D721Med (cell line): ENCODE measurements at regions not wholly inside any gene's neighbourhood (a gene's known extent, or its start where the extent isn't known, plus 50 kb on each side); places are given as distances from the start of the nearest gene placed in this dataset.

Source experiments
- DNase-seq: peaks from one replicate; pipeline ENCODE4 v3.0.0; 2011; ENCODE audit warnings: low spot score; ENCODE audit not compliant: insufficient read length
- FAIRE-seq: peaks from 2 replicates; lab custom pipeline; 2011; peaks lifted over from hg19 to GRCh38; lab: Jason Lieb, UNC
- TF ChIP-seq, protein P1 (sequence below): IDR thresholded peaks from 2 replicates; pipeline ENCODE4 v1.5.1; 2012; ENCODE audit warnings: mild to moderate bottlenecking, control low read depth; ENCODE audit not compliant: insufficient read depth; ENCODE audit errors: missing control alignments

DNA sequence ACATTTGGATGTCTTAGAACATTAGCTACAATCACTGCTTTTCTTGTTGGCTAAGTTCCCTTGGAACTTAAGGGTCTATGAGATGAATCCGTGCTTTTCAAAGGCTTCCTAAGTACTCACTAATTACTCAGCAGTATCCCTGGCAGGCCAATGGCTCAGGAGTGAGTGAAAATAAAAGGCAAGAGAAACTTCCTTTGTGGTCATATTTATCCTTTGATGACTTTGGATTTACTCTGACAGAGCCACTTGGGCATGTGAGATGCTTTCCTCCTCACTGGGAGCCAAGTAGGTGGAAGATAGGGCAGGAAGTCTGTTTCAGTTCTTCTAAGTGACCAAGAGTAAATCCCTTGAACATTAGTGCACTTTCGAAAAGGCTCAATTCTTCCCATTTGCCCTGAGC lies 224.3 kb upstream of the FOXA2 start:
- FAIRE-seq, result no peak
- TF ChIP-seq, protein P1, sequence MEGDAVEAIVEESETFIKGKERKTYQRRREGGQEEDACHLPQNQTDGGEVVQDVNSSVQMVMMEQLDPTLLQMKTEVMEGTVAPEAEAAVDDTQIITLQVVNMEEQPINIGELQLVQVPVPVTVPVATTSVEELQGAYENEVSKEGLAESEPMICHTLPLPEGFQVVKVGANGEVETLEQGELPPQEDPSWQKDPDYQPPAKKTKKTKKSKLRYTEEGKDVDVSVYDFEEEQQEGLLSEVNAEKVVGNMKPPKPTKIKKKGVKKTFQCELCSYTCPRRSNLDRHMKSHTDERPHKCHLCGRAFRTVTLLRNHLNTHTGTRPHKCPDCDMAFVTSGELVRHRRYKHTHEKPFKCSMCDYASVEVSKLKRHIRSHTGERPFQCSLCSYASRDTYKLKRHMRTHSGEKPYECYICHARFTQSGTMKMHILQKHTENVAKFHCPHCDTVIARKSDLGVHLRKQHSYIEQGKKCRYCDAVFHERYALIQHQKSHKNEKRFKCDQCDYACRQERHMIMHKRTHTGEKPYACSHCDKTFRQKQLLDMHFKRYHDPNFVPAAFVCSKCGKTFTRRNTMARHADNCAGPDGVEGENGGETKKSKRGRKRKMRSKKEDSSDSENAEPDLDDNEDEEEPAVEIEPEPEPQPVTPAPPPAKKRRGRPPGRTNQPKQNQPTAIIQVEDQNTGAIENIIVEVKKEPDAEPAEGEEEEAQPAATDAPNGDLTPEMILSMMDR, result no peak

DNA sequence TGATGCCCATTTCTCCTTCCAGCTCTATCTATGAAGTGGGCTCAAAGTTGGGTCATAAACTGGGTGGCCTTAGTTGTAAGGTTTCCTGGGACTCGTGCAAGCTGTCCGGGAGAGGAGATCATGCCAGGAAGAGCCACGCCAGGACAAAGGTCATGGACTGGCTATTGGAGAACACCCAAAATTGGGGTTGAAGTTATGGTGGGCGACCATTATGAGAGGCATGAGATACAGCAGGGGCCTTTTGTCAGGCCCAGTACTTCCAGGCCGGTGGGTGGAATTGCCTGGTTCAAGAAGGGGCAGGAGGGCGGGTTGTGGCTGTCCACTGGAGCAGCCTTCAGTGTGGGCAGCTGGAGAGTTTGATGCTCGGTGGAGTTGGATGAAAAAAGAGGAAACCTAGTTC lies 225.1 kb upstream of the SSTR4 start:
- DNase-seq (no peak), FAIRE-seq (no peak)
- TF ChIP-seq, protein P1, result no peak

More for the DNA sequence above, 224.3 kb upstream of the FOXA2 start:
- DNase-seq, result no peak

DNA sequence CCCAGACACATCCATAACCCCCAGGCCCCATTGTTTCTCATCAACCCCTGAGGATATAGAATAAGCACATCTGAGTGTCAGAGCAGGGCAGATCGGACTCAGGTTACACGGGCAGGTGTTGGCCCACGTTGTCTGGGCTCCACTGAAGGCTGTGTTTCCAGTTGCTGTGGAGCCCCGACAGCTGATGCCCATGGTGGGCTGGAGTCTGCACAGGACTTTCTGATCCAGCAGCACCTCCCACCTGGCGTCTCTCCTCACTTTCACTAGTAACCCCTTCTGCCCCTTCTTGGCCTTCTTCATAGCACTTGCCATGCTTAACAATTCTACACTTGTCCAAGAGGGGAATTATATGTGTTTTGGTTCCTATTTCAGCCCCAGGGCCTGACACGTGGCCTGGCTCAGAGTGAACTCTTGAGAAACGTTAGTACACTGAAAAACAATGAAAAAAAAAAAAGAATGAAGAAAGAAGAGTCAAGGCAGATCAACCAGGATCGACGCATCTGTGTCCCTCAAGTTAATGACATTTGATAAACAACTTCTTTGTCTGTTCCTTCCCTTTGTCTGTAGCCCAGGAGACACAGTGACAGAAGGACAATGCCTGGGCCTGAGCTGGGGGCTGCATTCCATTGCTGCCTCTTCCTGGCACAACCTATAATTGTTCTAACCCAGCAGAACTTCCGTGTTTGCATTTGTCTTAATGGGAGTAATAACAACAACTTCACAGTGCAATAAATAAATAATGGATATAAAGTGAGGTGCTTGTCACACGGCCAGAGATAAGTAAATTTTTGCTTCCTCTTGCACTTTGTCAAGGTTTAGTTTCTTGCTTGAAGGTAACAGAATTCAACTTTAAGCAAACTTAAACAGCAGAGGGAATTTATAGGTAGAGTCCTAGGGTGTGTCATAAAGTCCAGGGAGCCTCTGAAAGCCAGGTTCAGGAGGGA lies 224.2 kb upstream of the SSTR4 start:
- TF ChIP-seq, protein P1, result no peak
- DNase-seq (no peak), FAIRE-seq (no peak)

DNA sequence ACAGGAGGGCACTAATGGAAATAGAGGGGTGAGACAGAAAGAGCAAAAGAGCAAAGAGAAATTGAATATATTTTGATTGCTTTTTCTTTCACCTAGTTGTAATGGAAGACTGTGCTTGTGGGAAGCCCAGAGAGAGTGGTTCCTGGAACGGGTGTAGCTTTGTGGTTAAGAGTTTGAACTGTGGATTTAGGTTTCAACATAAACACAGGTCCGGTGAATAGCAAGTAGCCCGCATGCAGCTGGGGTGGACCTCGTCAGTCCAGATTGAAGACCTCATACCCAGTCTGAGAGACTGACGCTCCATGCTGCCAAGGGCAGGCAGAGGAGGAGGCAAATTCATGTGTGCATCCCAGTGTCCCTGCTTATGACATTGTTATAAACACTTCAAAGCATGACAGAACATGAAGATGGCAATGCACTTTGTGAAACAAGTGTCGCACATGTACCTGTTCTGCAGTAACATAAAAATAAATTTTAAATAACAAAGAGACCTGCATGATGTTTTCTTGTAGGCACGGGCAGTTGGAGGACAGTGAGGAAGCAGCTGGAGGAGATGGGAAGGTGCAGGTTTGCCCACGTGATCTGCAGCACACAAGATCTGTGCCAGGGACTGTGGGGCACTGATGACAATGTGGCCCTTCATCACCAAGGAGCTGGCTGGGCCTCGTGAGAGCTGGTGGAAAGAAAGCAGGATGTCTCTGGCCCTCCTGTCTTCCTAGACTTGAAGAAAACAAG lies 220.5 kb upstream of the SSTR4 start:
- TF ChIP-seq, protein P1, result no peak
- no peak for DNase-seq
- FAIRE-seq, result no peak

DNA sequence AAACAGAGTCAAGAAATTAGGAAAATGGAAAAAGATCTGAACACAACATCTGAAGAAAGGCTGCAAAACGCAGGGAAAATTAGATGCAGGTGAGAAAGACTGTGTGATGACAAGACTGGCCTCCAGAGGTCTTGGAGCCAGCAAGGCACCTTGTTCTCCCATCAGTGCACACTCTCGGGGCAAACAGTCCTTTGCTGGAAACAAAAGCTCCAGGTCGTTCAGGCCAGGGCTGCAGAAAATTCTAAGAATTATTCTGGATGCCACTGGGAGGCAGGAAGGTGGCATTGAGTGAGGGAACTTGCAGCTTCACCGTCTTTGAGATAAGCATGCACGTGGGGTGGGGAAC lies 219.9 kb upstream of the SSTR4 start:
- no peak for DNase-seq
- FAIRE-seq, result no peak
- TF ChIP-seq, protein P1, result no peak

DNA sequence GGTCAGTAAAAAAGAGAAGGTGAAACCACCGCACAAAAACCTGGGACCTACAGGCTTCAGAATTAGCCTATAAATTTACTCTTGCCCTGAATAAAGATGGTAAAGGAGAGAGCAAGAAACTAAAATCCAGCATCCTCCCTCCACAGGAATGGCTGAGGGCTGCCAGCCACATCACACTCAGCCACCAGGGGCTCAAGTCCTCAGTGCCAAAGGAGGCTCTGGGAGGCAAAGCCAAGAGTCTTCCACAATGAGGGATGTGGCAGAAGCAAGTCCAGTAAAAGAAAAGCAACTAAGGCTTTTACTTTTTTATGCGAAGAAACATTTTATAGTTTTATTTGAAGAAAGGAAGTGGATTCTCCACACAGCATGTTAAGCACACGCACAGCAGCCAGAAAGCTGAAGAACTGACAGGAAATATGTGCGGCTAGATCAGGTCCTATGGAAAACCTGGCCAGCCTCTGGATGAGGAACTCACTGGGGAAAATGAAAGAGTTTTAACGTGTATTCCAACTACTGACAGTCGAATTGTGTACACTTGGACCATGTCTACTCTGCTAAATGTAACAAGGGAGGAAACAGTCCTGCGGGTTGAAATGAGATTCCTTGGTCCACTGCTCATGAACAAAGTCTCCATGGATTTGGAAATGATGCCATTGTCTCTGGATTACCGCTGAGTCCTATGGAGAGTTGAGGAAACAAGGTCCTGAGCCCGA lies 219.4 kb upstream of the SSTR4 start:
- TF ChIP-seq, protein P1, result no peak
- FAIRE-seq (no peak), DNase-seq (no peak)
